ENCODE measurements at regions not wholly inside any gene's neighbourhood (a gene's known extent, or its start where the extent isn't known, plus 50 kb on each side); places are given as distances from the start of the nearest gene placed in this dataset.

DNA sequence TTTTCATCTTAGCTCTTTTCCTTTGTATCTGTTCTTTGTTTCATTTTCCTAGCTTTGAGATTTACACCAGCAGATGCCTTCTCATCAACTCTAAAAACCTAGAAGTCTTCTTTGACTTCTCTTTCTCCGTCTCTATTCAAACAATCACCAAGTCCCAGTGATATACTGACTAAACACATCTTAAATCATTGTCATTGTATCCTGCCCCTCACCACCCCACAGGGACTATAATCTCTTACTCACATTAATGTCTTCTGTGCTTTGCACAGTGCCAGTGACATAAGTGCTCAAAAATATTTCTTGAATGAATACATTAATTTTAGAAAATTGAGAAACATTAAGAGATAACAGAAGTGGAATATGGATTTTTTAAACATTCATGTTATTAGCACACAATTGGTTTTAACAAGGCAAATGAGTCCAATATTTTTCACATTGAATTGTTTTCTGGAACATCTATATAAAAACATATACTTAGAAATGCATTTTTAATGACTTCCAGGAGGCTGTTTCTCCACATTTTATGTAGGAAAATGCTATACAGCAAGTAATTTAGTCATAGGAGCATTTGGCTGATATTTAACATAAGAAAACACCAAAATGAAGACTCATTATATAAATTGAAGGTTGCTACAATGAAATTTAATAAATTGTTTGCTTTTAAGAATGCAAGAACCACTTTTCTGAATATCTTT is 472.8 kb upstream of the PRICKLE1 start:
- DNase-seq (ENCODE audit: low spot score) (no peak), ATAC-seq (ENCODE audit: low FRiP score) (no peak)
- TF ChIP-seq, protein P1, sequence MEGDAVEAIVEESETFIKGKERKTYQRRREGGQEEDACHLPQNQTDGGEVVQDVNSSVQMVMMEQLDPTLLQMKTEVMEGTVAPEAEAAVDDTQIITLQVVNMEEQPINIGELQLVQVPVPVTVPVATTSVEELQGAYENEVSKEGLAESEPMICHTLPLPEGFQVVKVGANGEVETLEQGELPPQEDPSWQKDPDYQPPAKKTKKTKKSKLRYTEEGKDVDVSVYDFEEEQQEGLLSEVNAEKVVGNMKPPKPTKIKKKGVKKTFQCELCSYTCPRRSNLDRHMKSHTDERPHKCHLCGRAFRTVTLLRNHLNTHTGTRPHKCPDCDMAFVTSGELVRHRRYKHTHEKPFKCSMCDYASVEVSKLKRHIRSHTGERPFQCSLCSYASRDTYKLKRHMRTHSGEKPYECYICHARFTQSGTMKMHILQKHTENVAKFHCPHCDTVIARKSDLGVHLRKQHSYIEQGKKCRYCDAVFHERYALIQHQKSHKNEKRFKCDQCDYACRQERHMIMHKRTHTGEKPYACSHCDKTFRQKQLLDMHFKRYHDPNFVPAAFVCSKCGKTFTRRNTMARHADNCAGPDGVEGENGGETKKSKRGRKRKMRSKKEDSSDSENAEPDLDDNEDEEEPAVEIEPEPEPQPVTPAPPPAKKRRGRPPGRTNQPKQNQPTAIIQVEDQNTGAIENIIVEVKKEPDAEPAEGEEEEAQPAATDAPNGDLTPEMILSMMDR (IDR thresholded peaks at IDR 0.05): no peak

DNA sequence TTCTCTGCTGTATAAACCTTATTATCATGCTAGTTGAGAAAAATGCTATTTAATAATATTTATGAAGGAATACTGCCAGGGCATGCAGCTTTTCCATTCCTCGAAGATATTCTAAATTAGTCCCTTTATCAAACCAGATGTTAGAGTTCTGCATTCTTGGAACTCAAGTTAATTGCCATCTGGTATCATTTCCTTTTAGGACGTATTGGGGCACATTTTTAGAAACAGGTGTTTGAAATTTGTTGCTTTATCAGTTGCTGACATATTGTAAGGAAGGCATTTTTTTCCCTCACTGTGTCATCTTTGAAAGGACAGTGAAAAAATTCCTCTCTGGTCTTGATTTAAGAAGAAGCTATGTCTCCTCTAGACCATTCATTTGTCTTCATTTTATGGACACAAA is 471.2 kb upstream of the PRICKLE1 start:
- TF ChIP-seq, protein P1 (IDR thresholded peaks at IDR 0.05): no peak
- ATAC-seq (ENCODE audit: low FRiP score) (no peak), DNase-seq (ENCODE audit: low spot score) (no peak)

DNA sequence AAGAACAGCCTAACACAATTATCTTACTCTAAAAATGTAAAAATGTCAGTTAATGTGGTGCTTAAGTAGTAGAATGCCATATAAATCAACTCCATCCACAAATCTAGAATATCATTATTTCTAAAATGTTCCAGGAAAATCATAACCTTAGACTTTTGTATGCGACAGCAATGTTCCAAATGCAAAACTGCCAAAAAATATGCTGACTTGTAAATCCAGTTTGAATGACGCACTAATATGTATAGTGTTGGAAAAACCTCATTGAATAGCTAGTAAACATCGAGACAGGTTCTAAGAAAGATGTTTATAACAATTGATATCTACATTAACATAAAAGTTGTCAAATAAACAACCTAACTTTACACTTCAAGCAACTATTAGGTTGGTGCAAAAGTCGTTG is 469.1 kb upstream of the PRICKLE1 start:
- TF ChIP-seq, protein P1 (IDR thresholded peaks at IDR 0.05): no peak
- no peak for ATAC-seq (ENCODE audit: low FRiP score)
- DNase-seq (ENCODE audit: low spot score): no peak

DNA sequence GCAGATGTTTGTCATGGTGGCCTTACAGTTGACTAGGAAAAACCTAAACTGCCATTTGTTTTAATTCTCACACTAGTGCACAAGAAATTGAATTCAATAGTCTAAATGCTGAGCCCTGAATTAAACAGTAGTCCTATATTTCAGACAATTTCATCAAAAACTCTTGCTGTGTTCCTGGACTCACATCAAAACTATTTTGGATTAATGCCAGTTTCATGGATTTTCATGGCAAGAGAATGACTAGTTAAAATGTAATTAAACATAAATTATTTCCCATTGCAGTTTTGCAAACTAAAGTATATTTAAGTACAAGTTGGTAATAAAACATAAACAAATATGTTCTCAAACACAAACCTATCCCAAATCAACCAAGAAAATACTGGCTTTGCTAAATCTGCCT is 468.0 kb upstream of the PRICKLE1 start:
- DNase-seq (ENCODE audit: low spot score) (no peak), ATAC-seq (ENCODE audit: low FRiP score) (no peak)
- TF ChIP-seq, protein P1 (IDR thresholded peaks at IDR 0.05): no peak

DNA sequence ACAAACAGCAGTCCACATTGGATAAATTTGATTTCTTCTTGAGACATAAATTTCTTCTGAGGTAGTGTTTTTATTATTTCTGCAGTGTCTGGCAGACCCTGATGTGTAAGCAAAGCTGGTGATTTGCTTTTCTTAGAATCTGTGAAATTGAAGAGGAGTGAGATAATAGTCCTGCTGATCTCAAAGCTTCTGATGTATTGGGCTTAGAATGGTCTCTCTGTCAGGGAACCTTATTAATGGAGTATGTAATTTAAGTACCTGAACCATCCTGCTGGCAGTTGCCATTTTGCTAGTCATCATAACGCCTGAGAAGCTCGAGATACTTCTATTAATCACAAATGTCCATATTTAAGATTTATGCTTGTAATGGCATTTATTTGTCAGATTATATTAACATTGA is 464.5 kb upstream of the PRICKLE1 start:
- no peak for DNase-seq (ENCODE audit: low spot score)
- TF ChIP-seq, protein P1 (IDR thresholded peaks at IDR 0.05): no peak
- ATAC-seq (ENCODE audit: low FRiP score): no peak

DNA sequence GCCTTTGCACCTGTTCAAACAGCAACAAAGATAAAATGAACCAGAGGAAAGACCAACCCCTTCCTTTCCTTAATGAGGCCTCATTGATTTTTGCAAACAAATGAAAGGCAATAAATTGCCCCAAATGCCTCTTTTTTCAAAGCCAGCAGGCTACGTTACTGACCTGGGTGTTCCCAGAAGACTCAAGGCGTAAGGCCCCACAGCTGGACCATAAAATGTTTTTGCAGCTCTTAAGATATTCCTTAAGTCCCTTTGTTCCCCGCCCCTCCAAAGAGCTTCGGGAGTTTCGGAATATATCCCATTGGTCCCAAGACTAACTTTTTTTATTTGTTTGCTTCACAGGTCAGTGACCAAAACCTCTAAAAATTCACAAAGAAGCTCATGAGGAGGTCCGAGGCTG is 462.9 kb upstream of the PRICKLE1 start:
- ATAC-seq (ENCODE audit: low FRiP score): no peak
- DNase-seq (ENCODE audit: low spot score): no peak
- TF ChIP-seq, protein P1 (IDR thresholded peaks at IDR 0.05): no peak

DNA sequence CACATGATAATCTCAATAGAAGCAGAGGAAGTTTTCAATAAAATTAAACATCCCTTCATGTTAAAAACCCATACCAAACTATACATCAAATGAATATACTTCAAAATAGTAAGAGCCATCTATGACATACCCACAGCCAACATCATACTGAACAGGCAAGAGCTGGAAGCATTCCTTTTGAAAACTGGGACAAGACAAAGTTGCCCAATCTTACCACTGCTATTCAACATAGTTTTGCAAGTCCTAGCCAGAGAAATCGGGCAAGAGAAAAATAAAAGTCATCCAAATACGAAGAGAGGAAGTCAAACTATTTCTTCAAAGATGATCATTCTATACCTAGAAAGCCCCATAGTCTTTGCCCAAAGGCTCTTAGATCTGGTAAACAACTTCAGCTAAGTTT is 454.7 kb upstream of the PRICKLE1 start:
- TF ChIP-seq, protein P1 (IDR thresholded peaks at IDR 0.05): no peak
- DNase-seq (ENCODE audit: low spot score) (no peak), ATAC-seq (ENCODE audit: low FRiP score) (no peak)

Measured in omental fat pad (tissue), 3 donors.